GM23248 (cell line): ENCODE measurements at regions not wholly inside any gene's neighbourhood (a gene's known extent, or its start where the extent isn't known, plus 50 kb on each side); places are given as distances from the start of the nearest gene placed in this dataset.

Source experiments
- DNase-seq: peaks from one replicate; pipeline ENCODE4 v3.0.0-alpha.2; 2015
- H2AFZ ChIP-seq: fragments of 200-600 bp; sonication (generic); 2 replicates; pipeline ENCODE4 v1.6.1; 2016; ENCODE audit warnings: antibody characterized with exemption
- H3F3A ChIP-seq: fragments of 200-600 bp; sonication (generic); 2 replicates; pipeline ENCODE4 v1.6.1; 2016; ENCODE audit warnings: mild to moderate bottlenecking, antibody characterized with exemption, mixed run types; ENCODE audit not compliant: insufficient read depth
- H3K27ac ChIP-seq: fragments of 200-600 bp; sonication (generic); 2 replicates; pipeline ENCODE4 v1.5.1; 2016; ENCODE audit warnings: mild to moderate bottlenecking
- H3K27me3 ChIP-seq: fragments of 200-600 bp; sonication (generic); replicated peaks from 2 replicates; pipeline ENCODE4 v1.6.1; 2016; ENCODE audit warnings: mild to moderate bottlenecking; ENCODE audit not compliant: insufficient read depth
- H3K36me3 ChIP-seq: fragments of 200-600 bp; sonication (generic); 2 replicates; pipeline ENCODE4 v1.6.1; 2016; ENCODE audit warnings: low read depth, mild to moderate bottlenecking
- H3K4me1 ChIP-seq: fragments of 200-600 bp; sonication (generic); 2 replicates; pipeline ENCODE4 v1.6.1; 2016; ENCODE audit warnings: mild to moderate bottlenecking; ENCODE audit not compliant: insufficient read depth
- H3K4me2 ChIP-seq: fragments of 200-600 bp; sonication (generic); one replicate; pipeline ENCODE4 v1.6.1; 2016; ENCODE audit warnings: mild to moderate bottlenecking; ENCODE audit not compliant: unreplicated experiment
- H3K4me3 ChIP-seq: fragments of 200-600 bp; sonication (generic); 2 replicates; pipeline ENCODE4 v1.5.1; 2016; ENCODE audit warnings: mild to moderate bottlenecking
- H3K79me2 ChIP-seq: fragments of 200-600 bp; sonication (generic); 2 replicates; pipeline ENCODE4 v1.6.1; 2016; ENCODE audit warnings: mild to moderate bottlenecking; ENCODE audit not compliant: insufficient read depth
- H3K9ac ChIP-seq: fragments of 200-600 bp; sonication (generic); 2 replicates; pipeline ENCODE4 v1.6.1; 2016; ENCODE audit warnings: mild to moderate bottlenecking
- H3K9me2 ChIP-seq: fragments of 200-600 bp; sonication (generic); 2 replicates; pipeline ENCODE4 v1.6.1; 2016; ENCODE audit warnings: mixed run types, mild to moderate bottlenecking, moderate library complexity; ENCODE audit not compliant: insufficient read depth
- H3K9me3 ChIP-seq: fragments of 200-600 bp; sonication (generic); one replicate; pipeline ENCODE4 v1.6.1; 2017; ENCODE audit warnings: low read depth
- H4K20me1 ChIP-seq: fragments of 200-600 bp; sonication (generic); 2 replicates; pipeline ENCODE4 v1.6.0; 2016; ENCODE audit not compliant: insufficient read depth
- EZH2 ChIP-seq: fragments of 200-600 bp; sonication (generic); IDR thresholded peaks from 2 replicates; pipeline ENCODE4 v1.6.1; 2018; ENCODE audit warnings: antibody characterized with exemption, mild to moderate bottlenecking; ENCODE audit not compliant: insufficient read depth, poor library complexity, severe bottlenecking
- EZH2phosphoT487 ChIP-seq: fragments of 200-600 bp; sonication (generic); IDR thresholded peaks from 2 replicates; pipeline ENCODE4 v1.6.1; 2018; ENCODE audit warnings: antibody characterized with exemption, moderate library complexity, mild to moderate bottlenecking, low read depth; ENCODE audit not compliant: insufficient read depth
- WGBS, 2 experiments: methylation state at CpG; one replicate each; pipeline ENCODE4 v1.1.6; 2015 to 2017; ENCODE audit warnings: low lambda C conversion rate in 2 of 2, low coverage in 1 of 2; ENCODE audit errors: missing lambda C conversion rate in 2 of 2; 5-methylcytosine and 5-hydroxymethylcytosine counted together
- in situ Hi-C: fragments of 300-500 bp; cut with MboI; formaldehyde crosslinking; loops from 2 replicates; pipeline ENCODE4 v1.15.0; 2020

DNA sequence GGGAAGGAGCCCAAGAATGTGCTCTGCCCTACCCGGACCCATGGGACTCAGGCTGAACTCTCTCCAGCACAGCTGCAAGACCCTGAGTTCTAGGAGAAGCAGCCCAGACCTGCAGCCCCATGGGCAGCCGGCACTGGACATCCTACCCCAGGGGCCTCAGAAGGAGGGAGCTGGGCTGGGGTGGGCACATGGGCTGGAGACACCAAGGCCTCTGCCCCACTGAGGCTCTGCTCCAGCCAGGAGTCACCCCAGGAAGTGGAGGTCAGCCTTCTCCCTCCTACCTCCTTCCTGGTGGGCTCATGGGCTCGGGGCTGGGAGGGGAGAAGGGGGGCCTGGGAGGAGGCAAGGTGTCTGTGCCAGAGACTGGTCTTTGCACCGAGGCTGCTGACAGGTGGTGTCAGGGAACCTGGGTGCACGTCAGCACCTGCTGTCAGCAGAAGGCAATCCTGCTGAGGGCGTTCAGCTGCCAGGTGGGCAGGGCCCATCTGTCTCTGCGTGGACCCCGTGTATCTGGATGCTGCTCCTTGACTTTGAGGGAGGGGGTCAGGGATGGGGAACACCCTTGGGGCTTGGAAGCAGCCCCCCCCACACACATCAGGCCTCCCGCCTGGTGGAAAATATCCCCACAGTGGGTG is 95.2 kb downstream of the PDGFA start:
- H2AFZ ChIP-seq: no peak overlapping the region
- H3K9ac ChIP-seq: no peak overlapping the region
- no peaks in the 10 kb centered on the region for H4K20me1 ChIP-seq
- no peaks in the 10 kb centered on the region for H3K79me2 ChIP-seq
- H3K4me2 ChIP-seq: no peak overlapping the region
- H3K9me3 ChIP-seq: no peaks in the 10 kb centered on the region
- no peak overlapping the region for H3K4me3 ChIP-seq
- no peak overlapping the region for H3K27ac ChIP-seq
- no peak for TF ChIP-seq EZH2
- no peak for TF ChIP-seq EZH2phosphoT487
- in situ Hi-C loops: no loop called here
- peaks cover 24% of the 10 kb centered on the region; the same call in 1 of the 2 replicates for H3K27me3 ChIP-seq
- no peaks in the 10 kb centered on the region for H3F3A ChIP-seq
- no peaks in the 10 kb centered on the region for H3K4me1 ChIP-seq
- no peaks in the 10 kb centered on the region for H3K36me3 ChIP-seq
- H3K9me2 ChIP-seq: no peaks in the 10 kb centered on the region
- WGBS, 2 experiments: 37 to 50% methylated on average over 4 to 9 of the region's 9 CpGs
- no peak for DNase-seq

DNA sequence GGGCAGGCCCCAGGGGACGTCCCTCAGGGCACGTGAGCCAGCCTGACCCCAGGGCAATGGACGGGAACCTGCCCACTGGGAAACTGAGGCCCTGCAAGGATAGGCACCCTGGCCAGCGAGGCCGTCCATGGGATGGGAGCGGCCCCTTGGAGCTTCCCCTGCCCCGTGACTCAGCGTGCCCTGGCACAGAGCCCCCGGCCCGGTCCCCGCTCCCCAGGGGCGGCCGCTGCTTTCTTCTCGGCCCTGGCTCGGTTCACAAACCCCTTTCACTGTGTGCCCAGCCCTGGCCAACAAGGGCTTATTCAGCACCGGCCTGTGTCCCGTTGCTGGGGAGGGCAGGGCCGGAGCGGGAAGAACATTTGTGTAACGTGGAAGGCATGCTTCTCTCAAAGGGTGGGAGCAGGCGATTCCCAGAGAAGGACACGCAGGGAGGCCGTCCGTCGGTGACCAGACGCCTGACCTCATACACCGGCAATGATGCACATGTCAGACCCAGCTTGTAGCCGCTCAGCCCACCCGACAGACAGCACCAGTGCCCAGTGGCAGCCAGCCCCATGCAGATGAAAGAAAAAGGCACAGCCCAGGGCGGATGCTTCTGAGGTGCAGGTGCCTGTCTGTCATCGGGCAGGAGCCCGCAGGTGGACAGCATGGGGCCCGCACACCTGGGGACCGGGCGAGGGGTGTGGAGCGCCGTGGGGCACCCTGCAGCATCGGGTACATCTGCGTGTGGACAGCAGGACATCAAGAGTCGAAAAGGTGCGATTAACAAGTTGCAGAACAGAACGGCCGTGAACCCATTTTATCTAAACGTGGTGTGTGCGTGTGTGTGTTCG is 94.5 kb downstream of the PDGFA start:
- Histone ChIP-seq H3K9me3 (no peaks in the 10 kb centered on the region), H3K4me3 (no peak overlapping the region), H3K27me3 (peaks cover 24% of the 10 kb centered on the region; the same call in 1 of the 2 replicates), H3K9ac (no peak overlapping the region), H3K27ac (no peak overlapping the region), H3K36me3 (no peaks in the 10 kb centered on the region), H2AFZ (no peak overlapping the region), H3K9me2 (no peaks in the 10 kb centered on the region), H3F3A (no peaks in the 10 kb centered on the region), H3K4me1 (no peaks in the 10 kb centered on the region), H4K20me1 (no peaks in the 10 kb centered on the region), H3K79me2 (no peaks in the 10 kb centered on the region), H3K4me2 (no peak overlapping the region)
- no peak for TF ChIP-seq EZH2phosphoT487
- TF ChIP-seq EZH2: peak; percentile 10
- in situ Hi-C loops: no loop called here
- DNase-seq: peak; percentile 56
- WGBS, 2 experiments: 9 to 12% methylated on average over 41 to 46 of the region's 46 CpGs

DNA sequence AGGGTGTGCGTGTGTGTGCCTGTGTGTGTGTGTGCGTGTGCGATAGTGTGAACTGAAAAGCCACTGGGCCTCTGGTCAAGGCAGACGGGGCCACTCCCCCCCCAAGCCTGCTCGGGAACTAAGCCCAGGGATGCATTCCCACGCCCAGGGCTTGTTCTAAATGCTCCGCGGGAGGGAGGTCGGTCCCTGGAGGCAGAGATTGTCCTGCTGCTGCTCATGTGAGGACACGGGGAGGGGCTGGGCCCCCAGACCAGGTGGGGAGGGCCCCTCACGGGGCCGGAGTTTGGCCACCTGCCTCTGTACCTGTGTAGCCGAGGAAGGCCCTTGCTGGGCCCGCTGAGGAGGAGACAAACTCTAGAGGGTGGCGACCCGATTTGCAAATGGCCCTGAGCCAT is 93.9 kb downstream of the PDGFA start:
- Histone ChIP-seq H3K27ac (no peak overlapping the region), H3K9me3 (no peaks in the 10 kb centered on the region), H3K36me3 (no peaks in the 10 kb centered on the region), H3K4me3 (no peak overlapping the region), H2AFZ (no peak overlapping the region), H3K79me2 (no peaks in the 10 kb centered on the region), H3K4me1 (no peaks in the 10 kb centered on the region), H3K9me2 (no peaks in the 10 kb centered on the region), H3K9ac (no peak overlapping the region), H3K4me2 (no peak overlapping the region), H3K27me3 (peaks cover 24% of the 10 kb centered on the region; the same call in 1 of the 2 replicates), H4K20me1 (no peaks in the 10 kb centered on the region), H3F3A (no peaks in the 10 kb centered on the region)
- in situ Hi-C loops: no loop called here
- 3 to 6% methylated on average over 13 to 16 of the region's 16 CpGs for WGBS, 2 experiments
- no peak for TF ChIP-seq EZH2
- DNase-seq: peak; percentile 19

DNA sequence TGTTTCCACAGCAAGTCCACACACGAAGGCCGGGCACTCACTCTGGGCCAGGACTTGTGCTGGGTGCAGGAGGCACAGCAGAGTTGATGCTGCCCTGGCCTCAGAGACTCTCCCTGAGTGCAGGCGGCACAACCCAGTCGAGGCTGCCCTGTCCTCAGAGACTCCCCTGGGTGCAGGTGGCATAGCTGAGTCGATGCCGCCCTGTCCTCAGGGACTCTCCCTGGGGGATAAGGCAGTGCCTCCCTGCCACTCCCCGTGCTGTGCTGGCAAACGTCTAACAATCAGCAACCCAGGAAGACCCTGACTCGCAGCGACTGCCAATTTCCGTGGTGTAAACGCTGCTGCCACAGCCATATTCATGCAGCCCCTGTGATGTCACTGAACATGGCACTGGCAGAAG is 93.1 kb downstream of the PDGFA start:
- H3K4me2 ChIP-seq: no peak overlapping the region
- no peaks in the 10 kb centered on the region for H3K36me3 ChIP-seq
- no peaks in the 10 kb centered on the region for H4K20me1 ChIP-seq
- no peaks in the 10 kb centered on the region for H3K9me3 ChIP-seq
- H2AFZ ChIP-seq: no peak overlapping the region
- peaks cover 24% of the 10 kb centered on the region; the same call in 1 of the 2 replicates for H3K27me3 ChIP-seq
- WGBS, 2 experiments: 78% methylated on average over 12 of the region's 12 CpGs
- no peak overlapping the region for H3K9ac ChIP-seq
- no peak overlapping the region for H3K27ac ChIP-seq
- H3K4me3 ChIP-seq: no peak overlapping the region
- H3F3A ChIP-seq: no peaks in the 10 kb centered on the region
- H3K9me2 ChIP-seq: no peaks in the 10 kb centered on the region
- DNase-seq: no peak
- TF ChIP-seq EZH2 (no peak), EZH2phosphoT487 (no peak)
- H3K79me2 ChIP-seq: no peaks in the 10 kb centered on the region
- in situ Hi-C loops: no loop called here
- no peaks in the 10 kb centered on the region for H3K4me1 ChIP-seq
